HCT116 (cell line): ENCODE measurements at regions not wholly inside any gene's neighbourhood (a gene's known extent, or its start where the extent isn't known, plus 50 kb on each side); places are given as distances from the start of the nearest gene placed in this dataset.

Experiments used
- CEBPB ChIP-seq: IDR thresholded peaks from 2 replicates; pipeline ENCODE4 v1.6.1; 2012; ENCODE audit warnings: low read depth
- CTCF ChIP-seq, 3 experiments: fragments of 200-600 bp in 1 of 3; sonication (generic) in 1 of 3; IDR thresholded peaks in 2 of 3; conservative IDR thresholded peaks in 1 of 3; 2 replicates each; pipeline ENCODE4 v1.5.1; 2012 to 2017; ENCODE audit warnings: low read depth in 2 of 3, low read length in 2 of 3, antibody characterized with exemption in 1 of 3, borderline replicate concordance in 1 of 3, control low read depth in 1 of 3, mild to moderate bottlenecking in 1 of 3, mixed read lengths in 1 of 3, mixed run types in 1 of 3, moderate library complexity in 1 of 3; ENCODE audit not compliant: insufficient read depth in 1 of 3
- POLR2A ChIP-seq: IDR thresholded peaks from 2 replicates; pipeline ENCODE4 v1.7.0; 2011; ENCODE audit warnings: borderline replicate concordance; ENCODE audit not compliant: insufficient read depth, insufficient read length; ENCODE audit errors: extremely low read depth
- POLR2AphosphoS5 ChIP-seq: IDR thresholded peaks from 2 replicates; pipeline ENCODE4 v1.6.1; 2011; ENCODE audit warnings: mild to moderate bottlenecking, low read depth, low read length, moderate library complexity
- SIN3A ChIP-seq: IDR thresholded peaks from 2 replicates; pipeline ENCODE4 v1.6.1; 2012; ENCODE audit warnings: low read depth
- YY1 ChIP-seq: IDR thresholded peaks from 2 replicates; pipeline ENCODE4 v1.6.1; 2011; ENCODE audit warnings: low read length, low read depth, moderate library complexity, mild to moderate bottlenecking; ENCODE audit not compliant: insufficient replicate concordance; ENCODE audit errors: extremely low read depth

GRCh38 chr14:43247877-43248276 is 1259.2 kb downstream of the FSCB start:
- TF ChIP-seq SIN3A (no peak), CTCF (IDR thresholded peaks at IDR 0.05 in 2 of 3, conservative IDR thresholded peaks at IDR 0.05 in 1 of 3; ENCODE audit: borderline replicate concordance in 1 of 3, insufficient read depth in 1 of 3, low read depth in 2 of 3, low read length in 2 of 3) (no peak), POLR2A (no peak), YY1 (no peak), POLR2AphosphoS5 (no peak), CEBPB (no peak)
